ENCODE measurements at regions not wholly inside any gene's neighbourhood (a gene's known extent, or its start where the extent isn't known, plus 50 kb on each side); places are given as distances from the start of the nearest gene placed in this dataset.
"Not testable (repeated sequence)": the region's sequence is repeated elsewhere in the genome, so short reads cannot be mapped to it uniquely, and the experiment has no call there.

DNA sequence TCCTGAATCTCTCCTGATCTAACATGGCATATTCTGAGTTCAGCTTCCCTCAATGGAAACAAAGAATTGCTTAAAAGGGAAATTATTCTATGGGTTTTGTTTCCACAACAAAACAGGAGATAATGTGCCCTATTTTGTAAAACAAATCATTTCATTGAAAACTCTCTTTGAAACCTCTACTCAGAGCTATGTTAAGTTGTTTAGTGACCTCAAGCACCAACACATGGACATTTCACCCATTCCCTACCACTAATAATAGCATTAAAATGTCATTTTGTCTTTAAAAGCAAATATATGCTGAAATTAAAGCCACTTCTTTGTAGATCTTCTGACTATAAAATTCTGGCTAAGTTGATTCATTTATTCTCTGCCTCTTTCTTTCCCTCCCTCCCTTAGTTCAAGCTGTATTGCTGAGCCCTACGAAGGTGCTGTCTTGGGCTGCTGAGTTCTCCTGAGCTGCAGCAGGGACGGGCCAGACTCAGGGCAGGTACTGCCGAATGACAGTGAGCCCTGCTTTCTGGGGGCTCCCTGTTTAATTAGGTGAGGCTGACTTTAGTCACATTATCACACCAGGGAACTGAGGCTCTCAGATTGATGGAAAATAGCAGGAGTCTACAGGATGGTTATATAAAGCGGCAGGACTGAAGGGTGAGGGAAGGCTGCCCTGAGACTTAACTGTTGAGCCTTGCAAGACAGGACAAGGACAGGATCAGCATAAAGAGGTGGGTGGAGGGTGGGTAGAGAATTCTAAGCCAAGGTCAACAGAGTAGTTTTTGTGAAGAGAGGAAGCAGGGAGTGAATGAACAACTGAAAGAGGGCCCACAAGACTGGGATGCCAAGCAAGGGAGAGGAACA lies 1685.1 kb downstream of the SPATA31A7 start:
- H3K4me3 ChIP-seq; intact Hi-C loops (cut with DNase I; ENCODE audit: low total_unique reads); H3K27me3 ChIP-seq; H3K9me3 ChIP-seq; DNase-seq; H3K4me1 ChIP-seq; H3K27ac ChIP-seq; H3K36me3 ChIP-seq: not testable (repeated sequence)

DNA sequence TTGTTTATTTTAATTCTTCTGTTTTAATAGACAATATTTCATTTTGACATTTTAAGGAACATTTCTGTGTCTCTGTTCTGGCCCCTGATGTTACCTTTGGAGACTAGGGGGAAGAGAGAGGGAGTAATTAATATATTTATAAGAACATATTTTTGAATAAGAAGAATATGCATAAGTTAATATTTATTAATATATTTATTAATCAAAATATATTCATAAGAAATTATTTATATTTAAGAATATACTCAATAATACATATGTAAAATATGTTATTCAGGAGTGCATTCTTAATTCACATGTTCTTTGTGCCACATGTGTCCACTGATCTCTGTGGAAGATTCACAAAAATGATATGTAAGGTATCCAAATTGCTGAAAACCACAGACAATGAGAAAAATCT lies 1687.7 kb downstream of the SPATA31A7 start:
- DNase-seq; H3K36me3 ChIP-seq; intact Hi-C loops (cut with DNase I; ENCODE audit: low total_unique reads); H3K4me1 ChIP-seq; H3K27ac ChIP-seq; H3K27me3 ChIP-seq; H3K4me3 ChIP-seq; H3K9me3 ChIP-seq: not testable (repeated sequence)

DNA sequence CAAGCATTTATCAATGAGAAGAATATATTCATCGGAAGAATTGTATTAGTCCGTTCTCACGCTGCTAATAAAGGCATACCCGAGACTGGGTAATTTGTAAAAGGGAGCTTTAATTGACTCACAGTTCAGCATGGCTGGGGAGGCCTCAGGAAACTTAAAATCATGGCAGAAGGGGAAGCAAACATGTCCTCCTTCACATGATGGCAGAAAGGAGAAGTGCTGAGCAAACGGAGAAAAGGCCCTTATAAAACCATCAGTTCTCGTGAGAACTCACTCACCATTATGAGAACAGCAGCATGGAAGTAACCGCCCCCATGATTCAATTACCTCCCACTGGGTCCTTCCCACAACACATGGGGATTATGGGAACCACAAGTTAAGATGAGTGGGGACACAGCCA lies 1688.2 kb downstream of the SPATA31A7 start:
- H3K27ac ChIP-seq; DNase-seq; H3K4me1 ChIP-seq; H3K4me3 ChIP-seq; H3K36me3 ChIP-seq; H3K27me3 ChIP-seq; intact Hi-C loops (cut with DNase I; ENCODE audit: low total_unique reads); H3K9me3 ChIP-seq: not testable (repeated sequence)

DNA sequence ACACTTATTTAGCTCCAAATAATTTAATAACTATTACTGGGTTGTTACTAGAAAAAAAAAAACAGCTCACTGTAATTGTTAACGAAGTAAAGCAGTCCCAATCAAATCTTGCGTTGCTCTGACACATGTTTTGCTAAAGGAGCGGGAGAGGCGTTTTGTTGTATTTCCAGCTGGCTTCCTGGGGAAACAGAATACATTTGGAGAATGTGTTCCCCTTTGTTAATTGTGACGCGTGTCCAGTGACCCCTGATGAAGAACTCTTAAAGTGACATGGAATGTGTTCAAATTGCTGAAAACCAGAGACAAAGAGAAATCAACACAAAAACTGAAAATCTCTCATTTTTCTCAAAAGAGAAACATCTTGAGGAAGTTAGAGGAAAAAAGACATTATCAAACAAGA lies 1690.6 kb downstream of the SPATA31A7 start:
- intact Hi-C loops (cut with DNase I; ENCODE audit: low total_unique reads); H3K27me3 ChIP-seq; H3K36me3 ChIP-seq; H3K4me3 ChIP-seq; DNase-seq; H3K9me3 ChIP-seq; H3K27ac ChIP-seq; H3K4me1 ChIP-seq: not testable (repeated sequence)

DNA sequence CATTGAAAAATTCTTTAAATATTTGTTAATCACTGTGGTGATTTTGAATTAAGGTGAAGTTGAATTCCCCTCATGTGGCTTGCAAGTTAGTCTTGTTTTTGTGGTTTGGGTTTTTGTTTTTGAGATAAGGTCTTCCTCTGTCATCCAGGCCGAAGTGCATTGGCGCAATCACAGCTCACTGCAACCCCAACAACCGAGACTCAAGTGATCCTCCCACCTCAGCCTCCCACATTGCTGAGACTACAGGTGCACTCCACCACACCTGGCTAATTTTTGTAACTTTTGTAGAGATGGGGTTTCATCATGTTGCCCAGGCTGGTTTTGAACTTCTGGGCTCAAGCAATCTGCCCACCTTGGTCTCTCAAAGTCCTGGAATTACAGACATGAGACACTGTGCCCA lies 1691.1 kb downstream of the SPATA31A7 start:
- H3K4me1 ChIP-seq; DNase-seq; H3K36me3 ChIP-seq; H3K9me3 ChIP-seq; H3K27ac ChIP-seq; H3K27me3 ChIP-seq; H3K4me3 ChIP-seq; intact Hi-C loops (cut with DNase I; ENCODE audit: low total_unique reads): not testable (repeated sequence)

DNA sequence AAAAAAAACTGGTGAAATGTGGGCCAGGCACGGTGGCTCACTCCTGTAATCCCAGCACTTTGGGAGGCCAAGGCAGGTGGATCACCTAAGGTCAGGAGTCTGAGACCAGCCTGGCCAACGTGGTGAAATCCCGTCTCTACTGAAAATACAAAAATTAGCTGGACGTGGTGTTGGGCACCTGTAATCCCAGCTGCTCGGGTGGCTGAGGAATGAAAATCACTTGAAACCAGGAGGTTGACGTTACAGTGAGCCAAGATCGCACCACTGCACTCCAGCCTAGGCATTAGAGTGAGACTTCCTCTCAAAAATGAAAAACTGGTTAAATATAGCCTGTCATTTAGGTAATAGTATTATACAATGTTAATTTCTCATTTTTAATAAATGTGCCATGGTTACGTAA lies 1692.0 kb downstream of the SPATA31A7 start:
- H3K36me3 ChIP-seq; H3K4me1 ChIP-seq; H3K9me3 ChIP-seq; intact Hi-C loops (cut with DNase I; ENCODE audit: low total_unique reads); H3K4me3 ChIP-seq; H3K27me3 ChIP-seq; H3K27ac ChIP-seq; DNase-seq: not testable (repeated sequence)

DNA sequence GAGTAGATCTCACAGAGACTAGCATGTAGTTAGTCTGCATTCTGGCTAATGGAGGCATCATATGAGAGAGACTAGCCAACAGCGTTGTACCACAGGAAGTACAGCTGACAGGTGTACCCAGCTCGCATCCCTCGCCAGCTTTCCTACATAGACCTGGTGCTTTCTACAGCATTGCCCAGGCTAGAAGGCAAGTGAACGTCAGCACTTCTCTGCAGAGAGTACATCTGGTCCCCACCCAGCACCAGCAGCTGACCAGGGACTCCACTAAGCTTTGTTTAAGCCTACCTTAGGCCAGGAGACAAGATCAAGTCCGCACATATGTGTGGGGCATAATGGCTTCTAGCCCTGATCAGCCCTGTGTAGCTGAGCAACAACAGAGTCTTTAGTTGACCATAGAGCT lies 1692.9 kb downstream of the SPATA31A7 start:
- H3K4me3 ChIP-seq; DNase-seq; H3K36me3 ChIP-seq; H3K4me1 ChIP-seq; intact Hi-C loops (cut with DNase I; ENCODE audit: low total_unique reads); H3K27ac ChIP-seq; H3K27me3 ChIP-seq; H3K9me3 ChIP-seq: not testable (repeated sequence)

DNA sequence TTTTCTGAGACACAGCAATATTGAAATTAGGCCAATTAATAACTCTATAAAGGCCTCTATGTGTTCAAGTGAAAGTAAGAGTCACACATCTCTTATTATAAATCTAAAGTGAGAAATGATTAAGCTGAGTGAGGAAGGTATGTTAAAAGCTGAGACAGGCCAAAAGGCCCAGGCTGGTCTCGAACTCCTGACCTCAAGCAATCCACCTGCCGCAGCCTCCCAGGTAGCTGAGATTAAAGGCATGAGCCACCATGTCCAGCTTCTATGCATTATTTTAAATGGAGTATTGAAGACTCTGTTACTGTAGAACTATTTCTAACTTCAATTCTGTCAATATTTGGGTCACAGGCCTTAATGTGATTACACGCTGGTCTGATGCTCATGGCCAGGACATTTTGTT lies 1706.9 kb downstream of the SPATA31A7 start:
- H3K36me3 ChIP-seq; H3K27ac ChIP-seq; H3K4me1 ChIP-seq; intact Hi-C loops (cut with DNase I; ENCODE audit: low total_unique reads); DNase-seq; H3K4me3 ChIP-seq; H3K27me3 ChIP-seq; H3K9me3 ChIP-seq: not testable (repeated sequence)

DNA sequence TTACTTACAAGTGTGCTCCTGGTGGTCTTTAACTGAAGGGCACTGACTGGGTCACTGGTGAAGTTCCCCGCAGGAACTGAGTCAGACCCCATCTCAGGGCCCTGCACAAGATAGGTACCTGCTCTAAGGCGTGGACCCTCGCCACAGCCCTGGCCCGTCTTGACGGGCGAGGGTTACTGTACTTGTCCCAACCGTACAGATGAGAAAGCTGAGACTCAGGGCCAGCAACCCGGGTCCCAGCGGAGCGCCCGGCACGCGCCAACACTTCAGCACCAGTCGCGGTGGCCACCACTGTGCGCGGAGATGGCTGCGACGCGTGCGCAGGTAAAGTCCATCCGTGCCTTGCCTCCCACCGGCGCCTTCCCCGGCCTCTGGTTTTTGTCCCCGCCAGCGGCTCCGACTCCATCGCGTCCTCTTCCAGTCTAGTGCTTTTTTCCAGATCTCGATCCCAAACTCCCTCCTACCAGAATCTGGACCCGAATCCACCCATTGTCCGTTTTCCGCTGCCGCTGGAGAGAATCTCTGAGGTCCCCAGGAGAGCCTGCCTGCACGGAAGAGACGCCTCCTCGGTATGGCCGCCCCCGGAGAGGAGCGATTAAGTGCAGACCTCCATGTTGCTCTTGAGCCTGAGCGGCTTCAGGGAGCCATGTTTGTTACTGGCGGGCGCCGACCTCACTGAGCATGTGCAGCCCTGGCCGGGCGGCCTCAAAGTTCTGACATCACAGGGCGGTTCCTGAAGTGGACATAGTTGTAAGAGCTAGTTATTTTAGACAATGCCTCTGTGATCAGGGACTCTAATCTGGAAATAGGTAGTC lies 1707.8 kb downstream of the SPATA31A7 start:
- H3K4me1 ChIP-seq; H3K27me3 ChIP-seq; H3K36me3 ChIP-seq; H3K9me3 ChIP-seq; intact Hi-C loops (cut with DNase I; ENCODE audit: low total_unique reads): not testable (repeated sequence)
- DNase-seq: peak; percentile 66
- peak overlapping the region; percentile 73 to 74 for H3K27ac ChIP-seq
- H3K4me3 ChIP-seq: peak overlapping the region; percentile 41

DNA sequence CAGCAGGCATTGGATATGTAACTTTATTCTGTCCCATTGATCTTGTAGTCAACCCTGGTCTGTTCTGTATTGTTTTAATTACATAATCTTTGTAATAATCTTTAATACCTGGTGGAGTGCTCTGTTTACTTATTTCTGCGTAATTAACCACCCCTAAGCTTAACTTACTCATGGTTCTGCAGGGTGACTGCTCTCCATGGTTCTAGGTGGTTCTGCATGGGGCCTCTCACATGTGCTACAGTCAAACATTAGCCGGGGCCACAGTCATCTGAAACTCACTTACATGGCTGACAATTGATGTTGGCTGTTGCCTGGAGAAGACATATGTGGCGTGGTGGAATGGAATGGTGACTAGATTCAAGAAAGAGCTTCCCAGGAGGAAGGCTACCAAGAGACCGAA lies 1709.8 kb downstream of the SPATA31A7 start:
- DNase-seq; H3K27me3 ChIP-seq; H3K36me3 ChIP-seq; H3K4me1 ChIP-seq; H3K9me3 ChIP-seq; H3K4me3 ChIP-seq; H3K27ac ChIP-seq; intact Hi-C loops (cut with DNase I; ENCODE audit: low total_unique reads): not testable (repeated sequence)

DNA sequence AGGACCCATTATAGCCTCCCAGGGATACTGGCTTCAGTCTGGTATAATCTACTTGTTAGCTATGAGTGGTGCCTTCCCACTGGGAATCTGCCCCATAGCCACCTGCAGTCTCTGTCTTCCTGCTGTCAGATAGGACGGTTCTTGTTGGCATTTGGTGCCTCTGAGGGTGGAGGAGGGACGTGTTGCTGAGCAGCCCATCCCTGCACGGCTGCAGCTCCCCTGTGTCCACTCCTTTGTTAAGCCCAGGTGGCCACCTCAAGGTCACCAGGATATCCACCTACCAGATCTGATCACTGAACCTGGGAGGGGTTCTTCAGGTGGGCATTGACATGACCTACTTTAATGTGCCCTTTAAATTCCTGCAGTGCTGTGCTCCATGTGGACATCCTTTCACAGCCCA lies 1714.2 kb downstream of the SPATA31A7 start:
- H3K36me3 ChIP-seq; H3K9me3 ChIP-seq; DNase-seq; H3K4me1 ChIP-seq; H3K27ac ChIP-seq; H3K4me3 ChIP-seq; intact Hi-C loops (cut with DNase I; ENCODE audit: low total_unique reads); H3K27me3 ChIP-seq: not testable (repeated sequence)

DNA sequence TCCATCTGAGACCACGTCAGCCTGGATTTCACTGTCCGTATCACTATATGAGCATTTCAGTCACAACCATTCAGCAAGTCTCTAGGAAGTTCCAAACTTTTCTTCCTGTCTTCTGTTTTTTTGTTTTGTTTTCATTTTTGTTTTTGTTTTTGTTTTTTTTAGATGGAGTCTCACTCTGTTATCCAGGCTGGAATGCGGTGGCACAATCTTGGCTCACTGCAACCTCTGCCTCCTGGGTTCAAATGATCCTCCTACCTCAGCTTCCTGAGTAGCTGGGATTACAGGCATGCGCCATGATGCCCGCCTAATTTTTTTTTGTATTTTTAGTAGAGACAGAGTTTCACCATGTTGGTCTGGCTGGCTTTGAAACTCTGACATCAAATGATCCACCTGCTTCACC lies 1715.9 kb downstream of the SPATA31A7 start:
- H3K36me3 ChIP-seq; intact Hi-C loops (cut with DNase I; ENCODE audit: low total_unique reads); H3K9me3 ChIP-seq; H3K27me3 ChIP-seq; H3K27ac ChIP-seq; H3K4me1 ChIP-seq; DNase-seq; H3K4me3 ChIP-seq: not testable (repeated sequence)

DNA sequence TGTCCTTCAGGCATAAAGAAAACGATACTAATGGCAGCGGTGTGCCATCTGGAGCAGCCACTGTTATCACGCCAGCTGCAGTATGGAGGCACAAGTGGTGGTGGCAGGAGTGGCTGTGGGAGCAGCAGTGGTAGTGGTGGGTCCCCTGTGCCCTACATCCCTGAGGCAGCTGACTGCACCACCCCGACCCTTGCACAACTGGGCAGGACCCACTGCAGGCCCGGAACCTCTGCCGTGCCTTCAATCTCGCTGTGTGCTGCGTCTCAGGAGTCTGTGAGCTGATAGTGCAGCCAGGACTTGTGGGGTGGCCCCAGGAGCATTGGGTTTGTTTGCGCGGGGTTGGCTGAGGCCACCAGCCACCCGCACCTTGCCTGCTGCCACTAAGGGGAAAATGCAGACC lies 1718.0 kb downstream of the SPATA31A7 start:
- H3K9me3 ChIP-seq; H3K4me3 ChIP-seq; intact Hi-C loops (cut with DNase I; ENCODE audit: low total_unique reads): not testable (repeated sequence)

More for the DNA sequence above, 1718.0 kb downstream of the SPATA31A7 start:
- not testable (repeated sequence) for DNase-seq, H3K27ac ChIP-seq, H3K36me3 ChIP-seq, H3K4me1 ChIP-seq, H3K27me3 ChIP-seq
